ENCODE measurements at regions not wholly inside any gene's neighbourhood (a gene's known extent, or its start where the extent isn't known, plus 50 kb on each side); places are given as distances from the start of the nearest gene placed in this dataset.

DNA sequence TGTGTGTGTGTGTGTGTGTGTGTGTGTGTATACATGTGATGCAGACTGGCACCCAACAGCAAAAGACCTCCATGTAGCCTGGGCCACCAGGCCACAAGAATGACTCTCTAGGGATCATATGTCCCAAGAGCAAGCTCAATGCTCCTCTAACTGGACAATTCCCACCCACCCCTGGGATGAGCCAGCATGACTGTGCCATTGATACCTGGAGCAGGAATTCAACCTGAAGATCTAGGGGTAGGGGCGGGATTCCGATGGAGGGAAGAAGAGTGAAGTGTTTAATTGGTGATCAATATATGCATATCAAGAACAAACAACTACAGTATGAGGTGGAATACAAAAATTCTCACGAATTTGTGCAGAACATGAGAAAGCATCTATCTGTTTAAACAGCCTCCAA, 136.2 kb downstream of the PSMG1 start:
- TF ChIP-seq POLR2AphosphoS5 (IDR thresholded peaks at IDR 0.05; ENCODE audit: low read depth) (no peak), EZH2 (IDR thresholded peaks at IDR 0.05; ENCODE audit: low read depth, unreplicated experiment) (no peak)
- TF ChIP-seq, protein P1, sequence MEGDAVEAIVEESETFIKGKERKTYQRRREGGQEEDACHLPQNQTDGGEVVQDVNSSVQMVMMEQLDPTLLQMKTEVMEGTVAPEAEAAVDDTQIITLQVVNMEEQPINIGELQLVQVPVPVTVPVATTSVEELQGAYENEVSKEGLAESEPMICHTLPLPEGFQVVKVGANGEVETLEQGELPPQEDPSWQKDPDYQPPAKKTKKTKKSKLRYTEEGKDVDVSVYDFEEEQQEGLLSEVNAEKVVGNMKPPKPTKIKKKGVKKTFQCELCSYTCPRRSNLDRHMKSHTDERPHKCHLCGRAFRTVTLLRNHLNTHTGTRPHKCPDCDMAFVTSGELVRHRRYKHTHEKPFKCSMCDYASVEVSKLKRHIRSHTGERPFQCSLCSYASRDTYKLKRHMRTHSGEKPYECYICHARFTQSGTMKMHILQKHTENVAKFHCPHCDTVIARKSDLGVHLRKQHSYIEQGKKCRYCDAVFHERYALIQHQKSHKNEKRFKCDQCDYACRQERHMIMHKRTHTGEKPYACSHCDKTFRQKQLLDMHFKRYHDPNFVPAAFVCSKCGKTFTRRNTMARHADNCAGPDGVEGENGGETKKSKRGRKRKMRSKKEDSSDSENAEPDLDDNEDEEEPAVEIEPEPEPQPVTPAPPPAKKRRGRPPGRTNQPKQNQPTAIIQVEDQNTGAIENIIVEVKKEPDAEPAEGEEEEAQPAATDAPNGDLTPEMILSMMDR (conservative IDR thresholded peaks at IDR 0.05; ENCODE audit: low read depth in 2 of 2), result no peak
